Suprapubic skin (tissue), 4 donors: ENCODE measurements at regions not wholly inside any gene's neighbourhood (a gene's known extent, or its start where the extent isn't known, plus 50 kb on each side); places are given as distances from the start of the nearest gene placed in this dataset.

Experiments used
- DNase-seq, 2 donors: peaks; one replicate each; pipeline ENCODE4 v3.0.0-alpha.2; 2019; ENCODE audit warnings: low spot score in 2 of 2
- H3K27ac ChIP-seq: fragments of 200-600 bp; sonication (generic); one replicate; pipeline ENCODE4 v1.5.1; 2019
- H3K27me3 ChIP-seq: fragments of 200-600 bp; sonication (generic); one replicate; pipeline ENCODE4 v1.5.1; 2019
- H3K36me3 ChIP-seq: fragments of 200-600 bp; sonication (generic); one replicate; pipeline ENCODE4 v1.5.1; 2019
- H3K4me1 ChIP-seq: fragments of 200-600 bp; sonication (generic); one replicate; pipeline ENCODE4 v1.5.1; 2019
- H3K4me3 ChIP-seq: fragments of 200-600 bp; sonication (generic); one replicate; pipeline ENCODE4 v1.5.1; 2019; ENCODE audit warnings: mild to moderate bottlenecking
- H3K9me3 ChIP-seq: fragments of 200-600 bp; sonication (generic); one replicate; pipeline ENCODE4 v1.5.1; 2019
- CTCF ChIP-seq, 2 donors: fragments of 200-600 bp in 1 of 2; fragments of 450-650 bp in 1 of 2; sonication (generic) in 1 of 2; IDR thresholded peaks; one replicate each; pipeline ENCODE4 v1.5.1; 2016 to 2019; ENCODE audit warnings: antibody characterized with exemption in 2 of 2, mild to moderate bottlenecking in 1 of 2, moderate library complexity in 1 of 2
- EP300 ChIP-seq: sonication (generic); formaldehyde crosslinking; IDR thresholded peaks from one replicate; pipeline ENCODE4 v1.6.1; 2017; ENCODE audit warnings: antibody characterized with exemption
- POLR2A ChIP-seq, 2 donors: fragments of 450-650 bp; IDR thresholded peaks; one replicate each; pipeline ENCODE4 v1.6.1; 2017; ENCODE audit warnings: antibody characterized with exemption in 2 of 2, mild to moderate bottlenecking in 2 of 2, moderate library complexity in 2 of 2
- POLR2AphosphoS5 ChIP-seq, 3 donors: sonication (generic); formaldehyde crosslinking; IDR thresholded peaks; one replicate each; pipeline ENCODE4 v1.6.1; 2017; ENCODE audit warnings: antibody characterized with exemption in 3 of 3
- WGBS: methylation state at CpG from one replicate; pipeline ENCODE4 v1.1.5; 2018; 5-methylcytosine and 5-hydroxymethylcytosine counted together

GRCh38 chr3:20344400-20344959, 158.5 kb upstream of the SGO1 start:
- Histone ChIP-seq H3K27me3 (no peaks in the 10 kb centered on the region), H3K36me3 (no peaks in the 10 kb centered on the region), H3K4me1 (no peaks in the 10 kb centered on the region), H3K9me3 (no peaks in the 10 kb centered on the region), H3K4me3 (no peak overlapping the region), H3K27ac (no peak overlapping the region)
- TF ChIP-seq POLR2A (IDR thresholded peaks at IDR 0.05) (no peak), EP300 (no peak), POLR2AphosphoS5 (IDR thresholded peaks at IDR 0.05) (no peak), CTCF (IDR thresholded peaks at IDR 0.05) (no peak)
- DNase-seq, result no peak

- DNase-seq, result no peak
- Histone ChIP-seq H3K27me3 (no peaks in the 10 kb centered on the region), H3K4me3 (no peak overlapping the region), H3K36me3 (no peaks in the 10 kb centered on the region), H3K4me1 (no peaks in the 10 kb centered on the region), H3K9me3 (no peaks in the 10 kb centered on the region), H3K27ac (no peak overlapping the region)
- TF ChIP-seq POLR2AphosphoS5 (IDR thresholded peaks at IDR 0.05), result no peak
- TF ChIP-seq CTCF (IDR thresholded peaks at IDR 0.05), result no peak
- TF ChIP-seq POLR2A (IDR thresholded peaks at IDR 0.05), result no peak
- no peak for TF ChIP-seq EP300
- WGBS, result 82% methylated on average over 3 of the region's 3 CpGs
Observed at GRCh38 chr3:20343790-20344189, 157.8 kb upstream of the SGO1 start.

GRCh38 chr3:20340324-20340928, 154.4 kb upstream of the SGO1 start:
- TF ChIP-seq CTCF (IDR thresholded peaks at IDR 0.05) (peak; percentile 50 to 75), POLR2AphosphoS5 (IDR thresholded peaks at IDR 0.05) (no peak)
- Histone ChIP-seq H3K27me3 (no peaks in the 10 kb centered on the region), H3K4me1 (no peaks in the 10 kb centered on the region), H3K9me3 (no peaks in the 10 kb centered on the region), H3K36me3 (no peaks in the 10 kb centered on the region), H3K27ac (no peak overlapping the region), H3K4me3 (no peak overlapping the region)
- DNase-seq, result peak in 1 of 2 donors; percentile 55
- WGBS, result 27% methylated on average over 6 of the region's 6 CpGs

- Histone ChIP-seq H3K27ac (no peak overlapping the region), H3K4me3 (no peak overlapping the region)
- no peak for DNase-seq
Observed at GRCh38 chr3:20336572-20336971, 150.6 kb upstream of the SGO1 start.

GRCh38 chr3:20334842-20335241, 148.8 kb upstream of the SGO1 start:
- no peak for TF ChIP-seq POLR2AphosphoS5 (IDR thresholded peaks at IDR 0.05)
- no peak for TF ChIP-seq EP300
- no peak for TF ChIP-seq POLR2A (IDR thresholded peaks at IDR 0.05)
- no peak for TF ChIP-seq CTCF (IDR thresholded peaks at IDR 0.05)
- DNase-seq, result no peak
- no peak overlapping the region for H3K27ac ChIP-seq
- 83% methylated on average over 2 of the region's 2 CpGs for WGBS
- no peaks in the 10 kb centered on the region for H3K9me3 ChIP-seq
- no peak overlapping the region for H3K4me3 ChIP-seq
- H3K4me1 ChIP-seq, result no peaks in the 10 kb centered on the region
- no peaks in the 10 kb centered on the region for H3K36me3 ChIP-seq
- no peaks in the 10 kb centered on the region for H3K27me3 ChIP-seq

More at GRCh38 chr3:20336572-20336971, 150.6 kb upstream of the SGO1 start:
- H3K27me3 ChIP-seq, result no peaks in the 10 kb centered on the region
- H3K36me3 ChIP-seq, result no peaks in the 10 kb centered on the region
- H3K9me3 ChIP-seq, result no peaks in the 10 kb centered on the region
- H3K4me1 ChIP-seq, result no peaks in the 10 kb centered on the region
- TF ChIP-seq CTCF (IDR thresholded peaks at IDR 0.05) (no peak), POLR2A (IDR thresholded peaks at IDR 0.05) (no peak), POLR2AphosphoS5 (IDR thresholded peaks at IDR 0.05) (no peak), EP300 (no peak)
